Smooth muscle cell (in vitro differentiated cells): ENCODE measurements at regions not wholly inside any gene's neighbourhood (a gene's known extent, or its start where the extent isn't known, plus 50 kb on each side); places are given as distances from the start of the nearest gene placed in this dataset.

Experiments
- DNase-seq: peaks from one replicate; lab custom pipeline; 2025; ENCODE audit not compliant: unreplicated experiment; lab: John Stamatoyannopoulos, UW
- H2AFZ ChIP-seq: fragments of 200-600 bp; sonication (generic); 2 replicates; pipeline ENCODE4 v1.6.0; 2016; ENCODE audit warnings: antibody characterized with exemption, low read depth, mild to moderate bottlenecking
- H3F3A ChIP-seq: fragments of 200-600 bp; sonication (generic); 2 replicates; pipeline ENCODE4 v1.6.0; 2017; ENCODE audit warnings: antibody characterized with exemption, low read depth
- H3K27ac ChIP-seq: fragments of 200-600 bp; sonication (generic); 2 replicates; pipeline ENCODE4 v1.5.1; 2016; ENCODE audit warnings: low read depth, mild to moderate bottlenecking
- H3K27me3 ChIP-seq: fragments of 200-600 bp; sonication (generic); 2 replicates; pipeline ENCODE4 v1.6.1; 2016; ENCODE audit warnings: low read depth, mild to moderate bottlenecking
- H3K36me3 ChIP-seq: fragments of 200-600 bp; sonication (generic); 2 replicates; pipeline ENCODE4 v1.5.1; 2016; ENCODE audit warnings: low read depth
- H3K4me1 ChIP-seq: fragments of 200-600 bp; sonication (generic); 2 replicates; pipeline ENCODE4 v1.5.1; 2016; ENCODE audit warnings: low read depth
- H3K4me2 ChIP-seq: fragments of 200-600 bp; sonication (generic); 2 replicates; pipeline ENCODE4 v1.6.0; 2016; ENCODE audit warnings: mild to moderate bottlenecking
- H3K4me3 ChIP-seq: fragments of 200-600 bp; sonication (generic); 2 replicates; pipeline ENCODE4 v1.5.1; 2016; ENCODE audit warnings: mild to moderate bottlenecking
- H3K79me2 ChIP-seq: fragments of 200-600 bp; sonication (generic); 2 replicates; pipeline ENCODE4 v1.6.0; 2016; ENCODE audit warnings: low read depth, mild to moderate bottlenecking
- H3K9ac ChIP-seq: fragments of 200-600 bp; sonication (generic); 2 replicates; pipeline ENCODE4 v1.6.0; 2016; ENCODE audit warnings: low read depth
- H3K9me3 ChIP-seq: fragments of 200-600 bp; sonication (generic); replicated peaks from 2 replicates; pipeline ENCODE4 v1.5.1; 2016; ENCODE audit warnings: low read depth
- H4K20me1 ChIP-seq: fragments of 200-600 bp; sonication (generic); 2 replicates; pipeline ENCODE4 v1.6.0; 2016; ENCODE audit warnings: low read depth
- CTCF ChIP-seq: fragments of 200-600 bp; sonication (generic); IDR thresholded peaks from 2 replicates; pipeline ENCODE4 v1.5.1; 2017; ENCODE audit warnings: borderline replicate concordance, mild to moderate bottlenecking, antibody characterized with exemption; ENCODE audit not compliant: insufficient read depth, poor library complexity, severe bottlenecking
- WGBS: methylation state at CpG from one replicate; pipeline ENCODE4 v1.1.7; 2016; ENCODE audit warnings: low lambda C conversion rate; 5-methylcytosine and 5-hydroxymethylcytosine counted together

- TF ChIP-seq CTCF: no peak
Observed at GRCh38 chr9:107603281-107603680, 113.7 kb upstream of the KLF4 start.

GRCh38 chr9:107600060-107600573, 110.5 kb upstream of the KLF4 start:
- H3K36me3 ChIP-seq: no peaks in the 10 kb centered on the region
- no peaks in the 10 kb centered on the region for H3K9me3 ChIP-seq
- no peak overlapping the region for H3K4me2 ChIP-seq
- no peak overlapping the region for H2AFZ ChIP-seq
- TF ChIP-seq CTCF: no peak
- no peaks in the 10 kb centered on the region for H4K20me1 ChIP-seq
- H3K4me1 ChIP-seq: no peaks in the 10 kb centered on the region
- no peaks in the 10 kb centered on the region for H3K79me2 ChIP-seq
- no peak overlapping the region for H3K4me3 ChIP-seq
- 78% methylated on average over 3 of the region's 3 CpGs for WGBS
- DNase-seq: no peak
- no peaks in the 10 kb centered on the region for H3F3A ChIP-seq
- no peak overlapping the region for H3K27ac ChIP-seq
- H3K27me3 ChIP-seq: no peaks in the 10 kb centered on the region
- H3K9ac ChIP-seq: no peak overlapping the region

More at GRCh38 chr9:107603281-107603680, 113.7 kb upstream of the KLF4 start:
- peaks cover 8% of the 10 kb centered on the region for H3K27me3 ChIP-seq
- no peak overlapping the region for H3K27ac ChIP-seq
- H3K4me3 ChIP-seq: no peak overlapping the region
- H3K4me2 ChIP-seq: no peak overlapping the region
- no peaks in the 10 kb centered on the region for H3K9me3 ChIP-seq
- no peaks in the 10 kb centered on the region for H3K36me3 ChIP-seq
- no peak overlapping the region for H3K9ac ChIP-seq
- H2AFZ ChIP-seq: no peak overlapping the region
- no peaks in the 10 kb centered on the region for H3K79me2 ChIP-seq
- 84% methylated on average over 4 of the region's 4 CpGs for WGBS
- no peak for DNase-seq
- no peaks in the 10 kb centered on the region for H3F3A ChIP-seq
- H4K20me1 ChIP-seq: no peaks in the 10 kb centered on the region
- no peaks in the 10 kb centered on the region for H3K4me1 ChIP-seq

- Histone ChIP-seq H3K9ac (no peak overlapping the region), H3K9me3 (no peaks in the 10 kb centered on the region), H3K79me2 (no peaks in the 10 kb centered on the region), H3K36me3 (no peaks in the 10 kb centered on the region), H3K4me3 (no peak overlapping the region), H2AFZ (no peak overlapping the region), H3F3A (no peaks in the 10 kb centered on the region), H3K27ac (no peak overlapping the region), H3K4me1 (no peaks in the 10 kb centered on the region), H4K20me1 (no peaks in the 10 kb centered on the region), H3K27me3 (no peaks in the 10 kb centered on the region), H3K4me2 (no peak overlapping the region)
- no peak for DNase-seq
- TF ChIP-seq CTCF: no peak
- WGBS: 88% methylated on average over 7 of the region's 7 CpGs
Observed at GRCh38 chr9:107597743-107598217, 108.2 kb upstream of the KLF4 start.

- Histone ChIP-seq H3K27me3 (no peaks in the 10 kb centered on the region), H3K4me3 (no peak overlapping the region), H3K27ac (no peak overlapping the region), H3K4me1 (no peaks in the 10 kb centered on the region), H3K79me2 (no peaks in the 10 kb centered on the region), H4K20me1 (no peaks in the 10 kb centered on the region), H3K4me2 (no peak overlapping the region), H3K36me3 (no peaks in the 10 kb centered on the region), H3K9ac (no peak overlapping the region), H3K9me3 (no peaks in the 10 kb centered on the region), H3F3A (no peaks in the 10 kb centered on the region), H2AFZ (no peak overlapping the region)
- no peak for TF ChIP-seq CTCF
- DNase-seq: no peak
- WGBS: 96% methylated on average over 3 of the region's 3 CpGs
Observed at GRCh38 chr9:107594908-107595530, 105.5 kb upstream of the KLF4 start.
